ENCODE measurements at regions not wholly inside any gene's neighbourhood (a gene's known extent, or its start where the extent isn't known, plus 50 kb on each side); places are given as distances from the start of the nearest gene placed in this dataset.

DNA sequence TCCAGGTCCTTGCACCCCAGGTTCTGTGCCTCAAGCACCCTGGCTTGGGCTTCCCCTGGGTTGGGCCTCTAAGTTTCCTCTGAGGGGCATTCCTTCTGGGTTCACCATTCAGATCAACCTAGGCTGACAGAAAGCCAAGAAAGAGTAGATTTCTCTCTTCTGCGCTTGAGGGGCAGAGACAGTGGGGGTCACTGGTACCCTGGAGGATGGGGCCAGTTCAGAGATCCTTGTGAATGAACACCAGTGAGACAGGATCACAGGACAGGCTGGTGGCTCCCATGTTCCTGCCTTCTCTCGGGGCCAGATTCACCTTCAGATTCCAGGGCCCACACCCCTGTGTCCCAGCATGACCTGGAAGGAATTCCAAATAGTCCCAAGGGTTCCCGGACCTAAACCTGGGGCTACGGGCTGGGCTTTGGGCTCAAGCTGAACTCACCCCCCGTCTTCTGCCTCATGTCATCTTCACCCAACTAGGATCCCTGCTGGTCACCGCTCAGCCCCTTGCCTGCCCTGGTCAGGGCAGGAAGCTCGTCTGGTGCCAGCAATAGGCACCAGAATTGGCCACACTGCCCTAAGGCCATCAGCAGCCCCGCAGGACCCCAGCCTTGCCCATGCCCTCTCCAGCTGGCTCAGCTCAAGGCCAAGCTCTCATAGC lies 91.8 kb upstream of the MVB12B start:
- Histone ChIP-seq H2AFZ (no peak overlapping the region), H3K36me3 (ENCODE audit: control insufficient read depth, insufficient read depth, low read length) (no peaks in the 10 kb centered on the region), H3K27ac (no peak overlapping the region), H3K4me3 (ENCODE audit: low read depth, low read length) (no peak overlapping the region), H3K9me3 (ENCODE audit: control insufficient read depth, low read length) (no peaks in the 10 kb centered on the region), H3K4me1 (no peaks in the 10 kb centered on the region), H3K4me2 (ENCODE audit: low read length) (no peak overlapping the region), H3K27me3 (ENCODE audit: control insufficient read depth, insufficient read depth, low read length) (no peaks in the 10 kb centered on the region), H3K9ac (no peak overlapping the region), H3K79me2 (no peaks in the 10 kb centered on the region)
- TF ChIP-seq, protein P1, sequence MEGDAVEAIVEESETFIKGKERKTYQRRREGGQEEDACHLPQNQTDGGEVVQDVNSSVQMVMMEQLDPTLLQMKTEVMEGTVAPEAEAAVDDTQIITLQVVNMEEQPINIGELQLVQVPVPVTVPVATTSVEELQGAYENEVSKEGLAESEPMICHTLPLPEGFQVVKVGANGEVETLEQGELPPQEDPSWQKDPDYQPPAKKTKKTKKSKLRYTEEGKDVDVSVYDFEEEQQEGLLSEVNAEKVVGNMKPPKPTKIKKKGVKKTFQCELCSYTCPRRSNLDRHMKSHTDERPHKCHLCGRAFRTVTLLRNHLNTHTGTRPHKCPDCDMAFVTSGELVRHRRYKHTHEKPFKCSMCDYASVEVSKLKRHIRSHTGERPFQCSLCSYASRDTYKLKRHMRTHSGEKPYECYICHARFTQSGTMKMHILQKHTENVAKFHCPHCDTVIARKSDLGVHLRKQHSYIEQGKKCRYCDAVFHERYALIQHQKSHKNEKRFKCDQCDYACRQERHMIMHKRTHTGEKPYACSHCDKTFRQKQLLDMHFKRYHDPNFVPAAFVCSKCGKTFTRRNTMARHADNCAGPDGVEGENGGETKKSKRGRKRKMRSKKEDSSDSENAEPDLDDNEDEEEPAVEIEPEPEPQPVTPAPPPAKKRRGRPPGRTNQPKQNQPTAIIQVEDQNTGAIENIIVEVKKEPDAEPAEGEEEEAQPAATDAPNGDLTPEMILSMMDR (IDR thresholded peaks at IDR 0.05) = no peak

DNA sequence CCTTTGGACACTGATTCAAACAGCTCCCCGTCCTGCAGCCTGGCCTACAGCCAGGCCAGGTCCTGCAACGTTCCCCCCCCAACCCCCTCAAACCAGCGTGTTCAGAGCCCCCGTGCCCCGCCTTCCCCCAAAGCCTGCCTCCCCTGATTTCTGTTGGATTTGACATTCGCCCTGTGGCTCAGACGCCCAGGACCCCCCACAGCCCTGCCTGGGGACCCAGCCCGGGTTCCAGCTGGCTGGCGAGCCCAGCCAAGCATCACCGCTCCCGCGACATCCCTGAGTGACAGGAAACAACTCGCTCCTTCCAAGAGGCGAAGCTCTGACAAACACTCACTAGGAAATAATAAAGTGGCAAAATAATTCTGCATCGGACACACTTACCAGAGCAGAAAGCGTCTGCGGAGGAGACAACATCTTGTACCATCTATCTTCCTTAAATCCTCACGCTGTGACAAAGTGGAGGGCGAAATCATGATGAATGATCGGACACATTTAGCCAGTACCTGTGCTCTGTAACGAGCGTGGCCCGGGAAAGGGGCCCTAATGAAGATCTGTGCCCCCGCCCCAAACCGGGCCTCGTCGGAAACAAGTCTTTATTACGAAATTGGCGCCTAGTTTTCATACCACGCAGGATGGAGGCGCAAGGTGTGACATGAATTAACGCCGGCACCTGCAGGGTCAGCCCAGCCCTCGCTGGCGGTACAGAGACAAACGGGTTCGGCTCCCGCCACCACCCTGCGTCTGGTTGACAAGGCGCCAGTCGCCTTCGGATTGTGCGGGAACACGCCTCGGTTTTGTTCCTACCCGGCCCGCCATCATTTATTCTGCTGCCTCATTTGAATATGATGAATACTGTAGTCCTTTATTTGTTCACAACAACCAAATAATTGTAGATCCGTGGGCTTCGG lies 91.0 kb upstream of the MVB12B start:
- Histone ChIP-seq H3K9ac (no peak overlapping the region), H3K4me2 (ENCODE audit: low read length) (no peak overlapping the region), H3K27me3 (ENCODE audit: control insufficient read depth, insufficient read depth, low read length) (no peaks in the 10 kb centered on the region), H3K4me3 (ENCODE audit: low read depth, low read length) (no peak overlapping the region), H3K79me2 (no peaks in the 10 kb centered on the region), H3K4me1 (no peaks in the 10 kb centered on the region), H2AFZ (no peak overlapping the region), H3K36me3 (ENCODE audit: control insufficient read depth, insufficient read depth, low read length) (no peaks in the 10 kb centered on the region), H3K27ac (no peak overlapping the region), H3K9me3 (ENCODE audit: control insufficient read depth, low read length) (no peaks in the 10 kb centered on the region)
- TF ChIP-seq, protein P1 (IDR thresholded peaks at IDR 0.05) = no peak

DNA sequence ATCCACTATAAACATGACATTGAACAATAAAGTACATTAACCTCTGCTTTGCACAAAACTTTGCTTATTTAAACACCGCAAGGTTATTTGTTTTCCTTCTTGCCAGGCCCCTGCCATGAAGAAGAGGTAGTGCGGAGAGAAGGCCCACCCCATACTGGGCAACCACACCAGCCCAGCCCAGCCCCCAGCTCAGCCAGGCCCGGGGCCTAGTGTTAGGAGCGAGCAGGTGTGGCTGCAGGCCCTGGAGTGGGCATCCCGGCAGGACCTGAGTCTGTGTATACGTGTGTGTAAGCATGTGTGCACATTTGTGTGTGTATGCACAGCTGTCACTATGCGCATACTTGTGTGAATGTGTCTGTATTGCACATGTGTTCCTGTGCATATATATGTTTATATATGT lies 90.4 kb upstream of the MVB12B start:
- no peaks in the 10 kb centered on the region for H3K79me2 ChIP-seq
- no peaks in the 10 kb centered on the region for H3K27me3 ChIP-seq (ENCODE audit: control insufficient read depth, insufficient read depth, low read length)
- no peak overlapping the region for H3K4me3 ChIP-seq (ENCODE audit: low read depth, low read length)
- no peaks in the 10 kb centered on the region for H3K4me1 ChIP-seq
- no peak overlapping the region for H2AFZ ChIP-seq
- no peaks in the 10 kb centered on the region for H3K36me3 ChIP-seq (ENCODE audit: control insufficient read depth, insufficient read depth, low read length)
- TF ChIP-seq, protein P1 (IDR thresholded peaks at IDR 0.05) = no peak
- H3K9me3 ChIP-seq (ENCODE audit: control insufficient read depth, low read length) = no peaks in the 10 kb centered on the region
- no peak overlapping the region for H3K9ac ChIP-seq
- no peak overlapping the region for H3K27ac ChIP-seq
- H3K4me2 ChIP-seq (ENCODE audit: low read length) = no peak overlapping the region

DNA sequence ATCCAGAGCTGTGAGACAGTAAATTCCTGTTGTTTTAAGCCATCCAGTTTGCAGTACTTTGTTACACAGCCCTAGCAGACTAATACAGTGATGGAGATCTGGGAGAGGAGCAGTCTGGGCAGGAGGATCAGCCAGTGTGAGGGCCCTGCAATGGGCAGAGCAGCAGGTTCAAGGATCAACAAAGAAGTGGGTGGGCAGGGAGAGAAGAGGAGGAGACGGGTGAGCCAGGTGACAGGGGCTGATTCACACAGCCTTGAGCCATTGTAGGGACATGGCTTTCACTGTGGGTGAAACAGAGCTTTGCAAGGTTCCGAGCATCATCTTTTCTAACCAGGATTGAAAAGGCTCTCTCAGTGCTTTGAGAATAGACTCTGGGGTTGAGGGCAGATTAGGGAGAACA lies 88.2 kb upstream of the MVB12B start:
- Histone ChIP-seq H2AFZ (no peak overlapping the region), H3K36me3 (ENCODE audit: control insufficient read depth, insufficient read depth, low read length) (no peaks in the 10 kb centered on the region), H3K4me3 (ENCODE audit: low read depth, low read length) (no peak overlapping the region), H3K9me3 (ENCODE audit: control insufficient read depth, low read length) (no peaks in the 10 kb centered on the region), H3K27ac (no peak overlapping the region), H3K9ac (no peak overlapping the region), H3K4me2 (ENCODE audit: low read length) (no peak overlapping the region), H3K79me2 (no peaks in the 10 kb centered on the region), H3K27me3 (ENCODE audit: control insufficient read depth, insufficient read depth, low read length) (no peaks in the 10 kb centered on the region), H3K4me1 (no peaks in the 10 kb centered on the region)
- TF ChIP-seq, protein P1 (IDR thresholded peaks at IDR 0.05) = no peak
